Activated CD8-positive, alpha-beta memory T cell treated with anti-CD3 and anti-CD28 coated beads, Interleukin-2, amount 50 U/mL, for 24 hours (primary cell): ENCODE measurements at regions not wholly inside any gene's neighbourhood (a gene's known extent, or its start where the extent isn't known, plus 50 kb on each side); places are given as distances from the start of the nearest gene placed in this dataset.

Experiments
- DNase-seq: peaks from one replicate; pipeline ENCODE4 v3.0.0-alpha.2; 2020; ENCODE audit errors: extremely low read depth

GRCh38 chr3:72158639-72159326, 373.8 kb upstream of the PROK2 start:
- DNase-seq = no peak

- DNase-seq = no peak
Observed at GRCh38 chr3:72157748-72158638, 373.0 kb upstream of the PROK2 start.

GRCh38 chr3:72155391-72156064, 370.6 kb upstream of the PROK2 start:
- no peak for DNase-seq

- no peak for DNase-seq
Observed at GRCh38 chr3:72154391-72155335, 369.7 kb upstream of the PROK2 start.

- no peak for DNase-seq
Observed at GRCh38 chr3:72153477-72154314, 368.7 kb upstream of the PROK2 start.

- no peak for DNase-seq
Observed at GRCh38 chr3:72152551-72153476, 367.9 kb upstream of the PROK2 start.

- no peak for DNase-seq
Observed at GRCh38 chr3:72151465-72152238, 366.7 kb upstream of the PROK2 start.

- DNase-seq = no peak
Observed at GRCh38 chr3:72150634-72151412, 365.9 kb upstream of the PROK2 start.

- DNase-seq = no peak
Observed at GRCh38 chr3:72149645-72150300, 364.8 kb upstream of the PROK2 start.

GRCh38 chr3:72147600-72147999, 362.7 kb upstream of the PROK2 start:
- no peak for DNase-seq

GRCh38 chr3:72145506-72146380, 360.8 kb upstream of the PROK2 start:
- no peak for DNase-seq

GRCh38 chr3:72144773-72145505, 360.0 kb upstream of the PROK2 start:
- DNase-seq = no peak

GRCh38 chr3:72143966-72144717, 359.2 kb upstream of the PROK2 start:
- DNase-seq = no peak

- no peak for DNase-seq
Observed at GRCh38 chr3:72143322-72143721, 358.4 kb upstream of the PROK2 start.

- DNase-seq = no peak
Observed at GRCh38 chr3:72142028-72142427, 357.1 kb upstream of the PROK2 start.
